ENCODE measurements at regions not wholly inside any gene's neighbourhood (a gene's known extent, or its start where the extent isn't known, plus 50 kb on each side); places are given as distances from the start of the nearest gene placed in this dataset.
"Not testable (repeated sequence)": the region's sequence is repeated elsewhere in the genome, so short reads cannot be mapped to it uniquely, and the experiment has no call there.

- Histone ChIP-seq H3K9me3 (no peaks in the 10 kb centered on the region), H3K27ac (no peak overlapping the region), H3K4me1 (ENCODE audit: control insufficient read depth in 1 of 2, insufficient read depth in 1 of 2, low read depth in 1 of 2, low read length in 1 of 2) (no peaks in the 10 kb centered on the region), H3K27me3 (peaks cover 18% of the 10 kb centered on the region), H3K36me3 (no peaks in the 10 kb centered on the region), H3K4me3 (ENCODE audit: low read depth in 1 of 2, low read length in 1 of 2) (no peak overlapping the region)
- TF ChIP-seq CTCF (IDR thresholded peaks at IDR 0.05) = no peak
These were observed 172.1 kb downstream of the ACTR3B start for GRCh38 chr7:152931633-152932032.

GRCh38 chr7:152937282-152937681 lies 177.7 kb downstream of the ACTR3B start:
- H3K27ac ChIP-seq = no peak overlapping the region
- H3K4me1 ChIP-seq (ENCODE audit: control insufficient read depth in 1 of 2, insufficient read depth in 1 of 2, low read depth in 1 of 2, low read length in 1 of 2) = no peaks in the 10 kb centered on the region
- H3K4me3 ChIP-seq (ENCODE audit: low read depth in 1 of 2, low read length in 1 of 2) = no peak overlapping the region
- H3K36me3 ChIP-seq = no peaks in the 10 kb centered on the region
- TF ChIP-seq CTCF (IDR thresholded peaks at IDR 0.05) = no peak
- H3K27me3 ChIP-seq = no peaks in the 10 kb centered on the region
- no peaks in the 10 kb centered on the region for H3K9me3 ChIP-seq

DNA sequence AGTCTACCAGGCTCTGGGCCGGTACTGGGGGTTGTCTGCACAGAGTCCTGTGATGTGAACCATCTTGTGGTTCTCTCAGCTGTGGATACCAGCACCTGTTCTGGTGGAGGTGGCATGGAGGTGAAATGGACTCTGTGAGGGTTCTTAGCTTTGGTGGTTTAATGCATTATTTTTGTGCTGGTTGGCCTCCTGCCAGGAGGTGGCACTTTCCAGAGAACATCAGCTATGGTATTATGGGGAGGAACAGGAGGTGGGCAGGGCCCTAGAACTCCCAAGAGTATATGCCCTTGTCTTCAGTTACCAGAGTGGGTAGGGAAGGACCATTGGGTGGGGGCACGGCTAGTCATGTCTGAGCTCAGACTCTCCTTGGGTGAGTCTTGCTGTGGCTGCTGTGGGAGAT lies 187.1 kb downstream of the ACTR3B start:
- H3K36me3 ChIP-seq, H3K9me3 ChIP-seq, H3K27ac ChIP-seq: not testable (repeated sequence)

GRCh38 chr7:152947686-152948085 lies 188.1 kb downstream of the ACTR3B start:
- Histone ChIP-seq H3K4me3 (ENCODE audit: low read depth in 1 of 2, low read length in 1 of 2) (no peak overlapping the region), H3K27me3 (no peaks in the 10 kb centered on the region), H3K36me3 (no peaks in the 10 kb centered on the region), H3K4me1 (ENCODE audit: control insufficient read depth in 1 of 2, insufficient read depth in 1 of 2, low read depth in 1 of 2, low read length in 1 of 2) (no peaks in the 10 kb centered on the region), H3K9me3 (no peaks in the 10 kb centered on the region), H3K27ac (no peak overlapping the region)
- no peak for TF ChIP-seq CTCF (IDR thresholded peaks at IDR 0.05)

More for the DNA sequence above, 187.1 kb downstream of the ACTR3B start:
- not testable (repeated sequence) for H3K27me3 ChIP-seq; H3K4me3 ChIP-seq (ENCODE audit: low read depth in 1 of 2, low read length in 1 of 2); H3K4me1 ChIP-seq (ENCODE audit: control insufficient read depth in 1 of 2, insufficient read depth in 1 of 2, low read depth in 1 of 2, low read length in 1 of 2)

DNA sequence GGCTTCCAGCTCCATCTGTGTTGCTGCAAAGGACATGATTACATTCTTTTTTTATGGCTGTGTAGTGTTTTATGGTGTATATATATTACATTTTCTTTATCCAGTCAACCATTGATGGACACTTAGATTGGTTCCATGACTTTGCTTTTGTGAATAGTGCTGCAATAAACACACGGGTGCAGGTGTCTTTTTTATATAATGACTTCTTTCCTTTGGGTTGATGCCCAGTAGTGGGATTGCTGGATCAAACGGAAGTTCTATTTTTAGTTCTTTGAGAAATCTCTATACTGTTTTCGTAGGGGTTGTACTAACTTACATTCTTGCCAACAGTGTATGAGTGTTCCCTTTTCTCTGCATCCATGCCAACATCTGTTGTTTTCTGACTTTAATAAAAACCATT lies 189.7 kb downstream of the ACTR3B start:
- no peaks in the 10 kb centered on the region for H3K9me3 ChIP-seq
- no peaks in the 10 kb centered on the region for H3K36me3 ChIP-seq
- no peak overlapping the region for H3K27ac ChIP-seq
- H3K27me3 ChIP-seq = no peaks in the 10 kb centered on the region
- no peaks in the 10 kb centered on the region for H3K4me1 ChIP-seq (ENCODE audit: control insufficient read depth in 1 of 2, insufficient read depth in 1 of 2, low read depth in 1 of 2, low read length in 1 of 2)
- TF ChIP-seq CTCF (IDR thresholded peaks at IDR 0.05) = no peak
- no peak overlapping the region for H3K4me3 ChIP-seq (ENCODE audit: low read depth in 1 of 2, low read length in 1 of 2)

DNA sequence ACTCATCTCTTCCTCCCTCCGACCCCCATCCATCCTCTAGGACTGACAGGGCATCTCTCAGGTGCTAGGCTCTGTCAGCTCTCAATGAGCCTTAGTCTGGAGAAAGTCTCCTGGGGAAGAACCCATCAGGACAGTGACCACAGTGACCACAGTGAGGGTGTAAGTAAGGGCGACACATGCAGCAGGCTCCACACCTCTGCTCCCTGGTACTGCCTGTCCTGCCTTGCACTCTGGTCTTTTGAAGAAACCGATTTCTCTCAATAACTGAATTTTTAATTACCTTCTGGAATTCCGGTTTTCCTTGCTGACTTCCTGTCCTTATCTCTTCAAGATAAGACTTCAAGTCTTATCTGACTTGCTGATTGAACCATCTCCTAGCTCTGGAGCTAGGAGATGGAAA lies 190.2 kb downstream of the ACTR3B start:
- TF ChIP-seq CTCF (IDR thresholded peaks at IDR 0.05) = no peak
- no peak overlapping the region for H3K4me3 ChIP-seq (ENCODE audit: low read depth in 1 of 2, low read length in 1 of 2)
- no peaks in the 10 kb centered on the region for H3K36me3 ChIP-seq
- H3K9me3 ChIP-seq = no peaks in the 10 kb centered on the region
- H3K27me3 ChIP-seq = no peaks in the 10 kb centered on the region
- H3K4me1 ChIP-seq (ENCODE audit: control insufficient read depth in 1 of 2, insufficient read depth in 1 of 2, low read depth in 1 of 2, low read length in 1 of 2) = no peaks in the 10 kb centered on the region
- H3K27ac ChIP-seq = no peak overlapping the region

Measured in neutrophil (primary cell).